Upper lobe of left lung (tissue), 6 donors: ENCODE measurements at regions not wholly inside any gene's neighbourhood (a gene's known extent, or its start where the extent isn't known, plus 50 kb on each side); places are given as distances from the start of the nearest gene placed in this dataset.

Experiments
- ATAC-seq, 2 donors: fragments of 200-7000 bp; cut with Tn5 transposase; one replicate each; pipeline ENCODE4 v1.9.1; 2022; ENCODE audit warnings: mild to moderate bottlenecking in 2 of 2, moderate library complexity in 2 of 2; ENCODE audit not compliant: low FRiP score in 2 of 2
- DNase-seq, 2 donors: peaks; one replicate each; pipeline ENCODE4 v3.0.0-alpha.2; 2019 to 2020
- H3K27ac ChIP-seq, 4 donors: fragments of 200-600 bp; sonication (generic); one replicate each; pipeline ENCODE4 v1.5.1; 2016 to 2019
- H3K27me3 ChIP-seq, 4 donors: fragments of 200-600 bp; sonication (generic); one replicate each; pipeline ENCODE4 v1.5.1; 2017 to 2019
- H3K36me3 ChIP-seq, 4 donors: fragments of 200-600 bp; sonication (generic); one replicate each; pipeline ENCODE4 v1.5.1; 2016 to 2019
- H3K4me1 ChIP-seq, 4 donors: fragments of 200-600 bp; sonication (generic); one replicate each; pipeline ENCODE4 v1.5.1; 2018 to 2019
- H3K4me3 ChIP-seq, 4 donors: fragments of 200-600 bp; sonication (generic); one replicate each; pipeline ENCODE4 v1.5.1; 2017 to 2019; ENCODE audit warnings: mild to moderate bottlenecking in 2 of 4, moderate library complexity in 1 of 4
- H3K9me3 ChIP-seq, 4 donors: fragments of 200-600 bp; sonication (generic); one replicate each; pipeline ENCODE4 v1.5.1; 2018 to 2019
- CTCF ChIP-seq, 6 experiments: fragments of 450-650 bp in 4 of 6; fragments of 200-600 bp in 2 of 6; sonication (generic) in 2 of 6; IDR thresholded peaks; one replicate each; pipeline ENCODE4 v1.5.1; 2016 to 2019; ENCODE audit warnings: antibody characterized with exemption in 6 of 6
- EP300 ChIP-seq, 4 donors: sonication (generic); formaldehyde crosslinking; IDR thresholded peaks; one replicate each; pipeline ENCODE4 v1.5.1; 2017; ENCODE audit warnings: antibody characterized with exemption in 4 of 4, control low read depth in 2 of 4
- POLR2A ChIP-seq, 4 donors: fragments of 450-650 bp; IDR thresholded peaks; one replicate each; pipeline ENCODE4 v1.5.1; 2016 to 2017; ENCODE audit warnings: antibody characterized with exemption in 4 of 4, mild to moderate bottlenecking in 2 of 4
- POLR2AphosphoS5 ChIP-seq, 2 donors: sonication (generic); formaldehyde crosslinking; IDR thresholded peaks; one replicate each; pipeline ENCODE4 v1.5.1; 2017; ENCODE audit warnings: antibody characterized with exemption in 2 of 2
- WGBS, 2 donors: methylation state at CpG; one replicate each; pipeline ENCODE4 v1.1.5; 2017 to 2018; 5-methylcytosine and 5-hydroxymethylcytosine counted together
- donor health status: DM: no; HTN: no; CAD: no; lungs with moderate emphysema.
- donor health status: DM: no; HTN: yes; CAD: no; lungs with severe emphysema.

GRCh38 chr9:26356491-26356890 lies 536.1 kb downstream of the CAAP1 start:
- no peaks in the 10 kb centered on the region for H3K27me3 ChIP-seq
- H3K4me1 ChIP-seq, result no peaks in the 10 kb centered on the region
- DNase-seq, result no peak
- H3K27ac ChIP-seq, result no peak overlapping the region
- H3K36me3 ChIP-seq, result no peaks in the 10 kb centered on the region
- TF ChIP-seq CTCF (IDR thresholded peaks at IDR 0.05), result no peak
- no peak for TF ChIP-seq POLR2A (IDR thresholded peaks at IDR 0.05)
- no peak for TF ChIP-seq EP300 (IDR thresholded peaks at IDR 0.05)
- no peak for TF ChIP-seq POLR2AphosphoS5 (IDR thresholded peaks at IDR 0.05)
- 69 to 74% methylated on average over 2 of the region's 2 CpGs for WGBS, 2 donors
- no peak for ATAC-seq
- no peak overlapping the region for H3K4me3 ChIP-seq
- no peaks in the 10 kb centered on the region for H3K9me3 ChIP-seq

GRCh38 chr9:26346942-26347477 lies 545.6 kb downstream of the CAAP1 start:
- no peaks in the 10 kb centered on the region for H3K27me3 ChIP-seq
- H3K36me3 ChIP-seq, result no peaks in the 10 kb centered on the region
- ATAC-seq (no peak), DNase-seq (no peak)
- no peak overlapping the region for H3K4me3 ChIP-seq
- 74 to 92% methylated on average over 8 of the region's 8 CpGs for WGBS, 2 donors
- H3K27ac ChIP-seq, result no peak overlapping the region
- H3K4me1 ChIP-seq, result no peaks in the 10 kb centered on the region
- no peak for TF ChIP-seq POLR2AphosphoS5 (IDR thresholded peaks at IDR 0.05)
- H3K9me3 ChIP-seq, result peaks cover 0 to 3% (median 0%) of the 10 kb centered on the region in 4 donors

- no peak overlapping the region for H3K27ac ChIP-seq
- DNase-seq (no peak), ATAC-seq (no peak)
- no peak overlapping the region for H3K4me3 ChIP-seq
- peaks cover 0 to 3% (median 0%) of the 10 kb centered on the region in 4 donors for H3K9me3 ChIP-seq
- no peaks in the 10 kb centered on the region for H3K27me3 ChIP-seq
- H3K36me3 ChIP-seq, result no peaks in the 10 kb centered on the region
- 56 to 61% methylated on average over 1 of the region's 1 CpG for WGBS, 2 donors
- TF ChIP-seq CTCF (IDR thresholded peaks at IDR 0.05) (no peak), EP300 (IDR thresholded peaks at IDR 0.05) (no peak), POLR2AphosphoS5 (IDR thresholded peaks at IDR 0.05) (no peak), POLR2A (IDR thresholded peaks at IDR 0.05) (no peak)
- H3K4me1 ChIP-seq, result no peaks in the 10 kb centered on the region
These were observed 551.1 kb downstream of the CAAP1 start for GRCh38 chr9:26341545-26341944.

GRCh38 chr9:26339796-26340195 lies 552.8 kb downstream of the CAAP1 start:
- no peak overlapping the region for H3K4me3 ChIP-seq
- H3K36me3 ChIP-seq, result no peaks in the 10 kb centered on the region
- no peak for ATAC-seq
- TF ChIP-seq POLR2A (IDR thresholded peaks at IDR 0.05), result no peak
- no peak for TF ChIP-seq EP300 (IDR thresholded peaks at IDR 0.05)
- TF ChIP-seq POLR2AphosphoS5 (IDR thresholded peaks at IDR 0.05), result no peak
- TF ChIP-seq CTCF (IDR thresholded peaks at IDR 0.05), result no peak
- WGBS, 2 donors, result 90% methylated on average over 5 of the region's 5 CpGs
- no peaks in the 10 kb centered on the region for H3K27me3 ChIP-seq
- no peaks in the 10 kb centered on the region for H3K4me1 ChIP-seq
- H3K27ac ChIP-seq, result no peak overlapping the region
- peaks cover 0 to 3% (median 0%) of the 10 kb centered on the region in 4 donors for H3K9me3 ChIP-seq
- DNase-seq, result no peak

DNA sequence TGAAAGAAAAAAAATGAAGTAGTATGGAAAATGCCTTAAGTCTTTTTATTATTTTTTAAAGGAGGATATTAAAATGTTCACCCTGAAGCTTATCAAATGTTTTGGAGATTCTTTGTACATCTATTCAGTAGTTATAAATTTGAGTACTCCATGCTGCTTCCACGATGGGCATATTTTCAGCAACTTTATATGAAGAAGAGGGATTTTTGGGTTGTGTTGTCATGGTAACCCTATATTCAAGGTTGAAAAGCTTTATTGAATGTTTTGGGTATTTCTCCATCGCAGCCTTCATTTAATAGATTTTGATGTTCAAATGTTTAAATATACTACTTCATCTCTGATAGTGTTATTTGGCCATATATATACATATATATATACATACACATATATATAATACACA lies 557.5 kb downstream of the CAAP1 start:
- no peaks in the 10 kb centered on the region for H3K9me3 ChIP-seq
- ATAC-seq (no peak), DNase-seq (no peak)
- WGBS, 2 donors, result 81 to 87% methylated on average over 2 of the region's 2 CpGs
- H3K27me3 ChIP-seq, result no peaks in the 10 kb centered on the region
- no peak overlapping the region for H3K4me3 ChIP-seq
- no peaks in the 10 kb centered on the region for H3K4me1 ChIP-seq
- no peaks in the 10 kb centered on the region for H3K36me3 ChIP-seq
- TF ChIP-seq POLR2AphosphoS5 (IDR thresholded peaks at IDR 0.05), result no peak
- H3K27ac ChIP-seq, result no peak overlapping the region

DNA sequence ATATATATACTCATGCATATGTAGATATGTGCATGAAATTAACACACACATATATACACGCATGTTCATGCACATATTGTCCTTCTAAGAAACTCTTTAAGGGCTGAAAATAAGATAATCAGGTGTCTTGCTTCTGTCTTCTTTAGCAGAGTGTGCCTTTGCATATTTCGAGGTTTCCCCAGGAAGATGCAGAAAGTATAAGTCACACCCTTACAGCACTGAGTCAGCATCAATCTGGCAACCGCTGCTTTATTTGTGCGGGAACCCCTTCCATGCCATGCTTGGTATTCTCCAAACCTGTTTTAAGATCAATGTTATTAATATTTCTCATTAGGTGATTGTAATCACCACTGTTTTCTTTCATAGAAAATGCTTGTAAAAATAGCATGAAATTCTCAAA lies 557.9 kb downstream of the CAAP1 start:
- H3K4me3 ChIP-seq, result no peak overlapping the region
- DNase-seq (no peak), ATAC-seq (no peak)
- no peak for TF ChIP-seq EP300 (IDR thresholded peaks at IDR 0.05)
- no peak for TF ChIP-seq POLR2AphosphoS5 (IDR thresholded peaks at IDR 0.05)
- TF ChIP-seq CTCF (IDR thresholded peaks at IDR 0.05), result no peak
- no peak for TF ChIP-seq POLR2A (IDR thresholded peaks at IDR 0.05)
- H3K27me3 ChIP-seq, result no peaks in the 10 kb centered on the region
- no peaks in the 10 kb centered on the region for H3K36me3 ChIP-seq
- 83 to 94% methylated on average over 4 of the region's 4 CpGs for WGBS, 2 donors
- no peaks in the 10 kb centered on the region for H3K9me3 ChIP-seq
- no peaks in the 10 kb centered on the region for H3K4me1 ChIP-seq
- no peak overlapping the region for H3K27ac ChIP-seq
